ENCODE measurements at regions not wholly inside any gene's neighbourhood (a gene's known extent, or its start where the extent isn't known, plus 50 kb on each side); places are given as distances from the start of the nearest gene placed in this dataset.

GRCh38 chr11:113553235-113553634 lies 78.0 kb upstream of the DRD2 start:
- Histone ChIP-seq H3K4me1 (peaks cover 0 to 24% (median 0%) of the 10 kb centered on the region in 4 donors), H3K36me3 (no peaks in the 10 kb centered on the region), H3K4me3 (no peak overlapping the region), H3K27ac (no peak overlapping the region), H3K9me3 (no peaks in the 10 kb centered on the region), H3K27me3 (no peaks in the 10 kb centered on the region)
- 22 to 30% methylated on average over 8 of the region's 8 CpGs for WGBS, 2 donors
- TF ChIP-seq POLR2A (IDR thresholded peaks at IDR 0.05) (no peak), EP300 (IDR thresholded peaks at IDR 0.05) (peak in 1 of 2 donors; percentile 54)
- DNase-seq (ENCODE audit: low spot score in 2 of 2), result peak in 1 of 2 donors; percentile 68

- Histone ChIP-seq H3K27ac (no peak overlapping the region), H3K4me1 (peaks cover 0 to 24% (median 0%) of the 10 kb centered on the region in 4 donors), H3K4me3 (no peak overlapping the region), H3K27me3 (no peaks in the 10 kb centered on the region), H3K9me3 (no peaks in the 10 kb centered on the region), H3K36me3 (no peaks in the 10 kb centered on the region)
- DNase-seq (ENCODE audit: low spot score in 2 of 2), result no peak
- 68 to 73% methylated on average over 2 of the region's 2 CpGs for WGBS, 2 donors
- TF ChIP-seq CTCF (IDR thresholded peaks at IDR 0.05), result no peak
- no peak for TF ChIP-seq EP300 (IDR thresholded peaks at IDR 0.05)
- no peak for TF ChIP-seq POLR2A (IDR thresholded peaks at IDR 0.05)
These were observed 77.1 kb upstream of the DRD2 start for GRCh38 chr11:113552271-113552670.

GRCh38 chr11:113551645-113552044 lies 76.4 kb upstream of the DRD2 start:
- WGBS, 2 donors, result 75 to 84% methylated on average over 4 of the region's 4 CpGs
- no peak for DNase-seq (ENCODE audit: low spot score in 2 of 2)
- TF ChIP-seq POLR2A (IDR thresholded peaks at IDR 0.05), result no peak
- TF ChIP-seq EP300 (IDR thresholded peaks at IDR 0.05), result no peak
- TF ChIP-seq CTCF (IDR thresholded peaks at IDR 0.05), result no peak
- peaks cover 0 to 24% (median 0%) of the 10 kb centered on the region in 4 donors for H3K4me1 ChIP-seq
- H3K27ac ChIP-seq, result no peak overlapping the region
- no peaks in the 10 kb centered on the region for H3K36me3 ChIP-seq
- no peaks in the 10 kb centered on the region for H3K27me3 ChIP-seq
- no peak overlapping the region for H3K4me3 ChIP-seq
- no peaks in the 10 kb centered on the region for H3K9me3 ChIP-seq

- no peak for DNase-seq (ENCODE audit: low spot score in 2 of 2)
- H3K36me3 ChIP-seq, result no peaks in the 10 kb centered on the region
- 54 to 67% methylated on average over 4 to 5 of the region's 6 CpGs for WGBS, 2 donors
- TF ChIP-seq POLR2A (IDR thresholded peaks at IDR 0.05) (no peak), EP300 (IDR thresholded peaks at IDR 0.05) (no peak), CTCF (IDR thresholded peaks at IDR 0.05) (no peak)
- H3K4me1 ChIP-seq, result peaks cover 0 to 18% (median 0%) of the 10 kb centered on the region in 4 donors
- H3K27me3 ChIP-seq, result no peaks in the 10 kb centered on the region
- H3K27ac ChIP-seq, result no peak overlapping the region
- no peaks in the 10 kb centered on the region for H3K9me3 ChIP-seq
- no peak overlapping the region for H3K4me3 ChIP-seq
These were observed 74.7 kb upstream of the DRD2 start for GRCh38 chr11:113549611-113550578.

- 89 to 90% methylated on average over 3 of the region's 3 CpGs for WGBS, 2 donors
- H3K9me3 ChIP-seq, result no peaks in the 10 kb centered on the region
- peaks cover 0 to 12% (median 0%) of the 10 kb centered on the region in 4 donors for H3K4me1 ChIP-seq
- no peak for DNase-seq (ENCODE audit: low spot score in 2 of 2)
- H3K27ac ChIP-seq, result no peak overlapping the region
- H3K36me3 ChIP-seq, result no peaks in the 10 kb centered on the region
- TF ChIP-seq EP300 (IDR thresholded peaks at IDR 0.05) (no peak), CTCF (IDR thresholded peaks at IDR 0.05) (no peak), POLR2A (IDR thresholded peaks at IDR 0.05) (no peak)
- no peak overlapping the region for H3K4me3 ChIP-seq
- H3K27me3 ChIP-seq, result no peaks in the 10 kb centered on the region
These were observed 73.9 kb upstream of the DRD2 start for GRCh38 chr11:113549061-113549460.

Measured in tibial nerve (tissue), 4 donors.